K562 (cell line): ENCODE measurements at regions not wholly inside any gene's neighbourhood (a gene's known extent, or its start where the extent isn't known, plus 50 kb on each side); places are given as distances from the start of the nearest gene placed in this dataset.

Experiments used
- ATAC-seq: fragments of 200-7000 bp; cut with Tn5 transposase; 3 replicates; pipeline ENCODE4 v1.9.1; 2020; ENCODE audit warnings: moderate library complexity
- BruUV-seq: library from RNA; stranded (reverse); fragments of 400-500 nt; replicated peaks from 2 replicates; lab custom pipeline; 2021; lab: Mats Ljungman, UMichigan
- CTCF ChIA-PET: fragments of 300-600 bp; formaldehyde crosslinking; extraction: SDS; loops from one replicate; lab custom pipeline; 2021; ENCODE audit warnings: low intra/inter-chr PET ratio; lab: Yijun Ruan, JAX
- POLR2A ChIA-PET: fragments of 300-600, 350-650 bp; sonication (Branson Sonifier 250); formaldehyde crosslinking; extraction: SDS; loops from one replicate; lab custom pipeline; 2021; ENCODE audit warnings: antibody characterized with exemption, inconsistent platforms; lab: Yijun Ruan, JAX
- DNase-seq, 4 experiments: peaks; one replicate each; pipeline versions ENCODE4 v3.0.0 to v3.0.0-alpha.2; 2011 to 2018; ENCODE audit warnings: low spot score in 3 of 4, mixed read lengths in 3 of 4; ENCODE audit errors: extremely low read depth in 1 of 4
- FAIRE-seq: peaks from 2 replicates; lab custom pipeline; 2011; peaks lifted over from hg19 to GRCh38; lab: Jason Lieb, UNC
- H2AFZ ChIP-seq: 2 replicates; pipeline ENCODE4 v1.6.0; 2011; ENCODE audit warnings: low read depth, low read length, control low read depth, inconsistent platforms
- H3K27ac ChIP-seq: fragments of 200-600 bp; 3 replicates; pipeline ENCODE4 v1.8.0; 2011; ENCODE audit warnings: low read depth, mild to moderate bottlenecking, control low read depth, inconsistent platforms, low read length, moderate library complexity, mixed read lengths; ENCODE audit errors: extremely low read depth
- H3K27me3 ChIP-seq, 2 experiments: fragments of 300-600 bp in 1 of 2; 2 replicates in 1 of 2; 3 replicates in 1 of 2; pipeline versions ENCODE4 v1.6.0 to v1.8.0; 2011; ENCODE audit warnings: inconsistent platforms in 2 of 2, low read length in 2 of 2, mild to moderate bottlenecking in 1 of 2, mixed read lengths in 1 of 2, moderate library complexity in 1 of 2; ENCODE audit not compliant: control insufficient read depth in 2 of 2, insufficient read depth in 2 of 2
- H3K36me3 ChIP-seq: fragments of 300-600 bp; 3 replicates; pipeline ENCODE4 v1.8.0; 2011; ENCODE audit warnings: mild to moderate bottlenecking, low read length, inconsistent platforms; ENCODE audit not compliant: control insufficient read depth, insufficient read depth
- H3K4me1 ChIP-seq, 2 experiments: fragments of 200-600 bp in 1 of 2; replicated peaks in 1 of 2; 2 replicates in 1 of 2; 3 replicates in 1 of 2; pipeline versions ENCODE4 v1.5.1 to v1.8.0; 2011; ENCODE audit warnings: inconsistent platforms in 2 of 2, low read length in 2 of 2, mild to moderate bottlenecking in 1 of 2, mixed read lengths in 1 of 2, moderate library complexity in 1 of 2; ENCODE audit not compliant: control insufficient read depth in 2 of 2, insufficient read depth in 2 of 2
- H3K4me2 ChIP-seq: 2 replicates; pipeline ENCODE4 v1.6.1; 2011; ENCODE audit warnings: low read length, control low read depth, inconsistent platforms, mixed read lengths; ENCODE audit not compliant: insufficient read depth
- H3K4me3 ChIP-seq: fragments of 200-600 bp; sonication (generic), shearing (Covaris generic); 2 replicates; pipeline ENCODE4 v1.5.1; 2016; ENCODE audit warnings: control low read depth, inconsistent platforms
- H3K79me2 ChIP-seq: fragments of 200-600 bp; 3 replicates; pipeline ENCODE4 v1.8.0; 2011; ENCODE audit warnings: low read length, inconsistent platforms; ENCODE audit not compliant: control insufficient read depth, insufficient read depth
- H3K9ac ChIP-seq, 2 experiments: 2 replicates each; pipeline versions ENCODE4 v1.6.0 to v1.6.1; 2011; ENCODE audit warnings: low read depth in 2 of 2, low read length in 2 of 2, control low read depth in 1 of 2, inconsistent platforms in 1 of 2, mild to moderate bottlenecking in 1 of 2, mixed read lengths in 1 of 2; ENCODE audit not compliant: insufficient read depth in 1 of 2
- H3K9me1 ChIP-seq: one replicate; pipeline ENCODE4 v1.6.0; 2011; ENCODE audit warnings: inconsistent platforms, mild to moderate bottlenecking, low read length, moderate library complexity; ENCODE audit not compliant: control insufficient read depth, insufficient read depth
- H3K9me3 ChIP-seq: replicated peaks from 2 replicates; pipeline ENCODE4 v1.5.1; 2011; ENCODE audit warnings: low read depth, low read length, inconsistent platforms; ENCODE audit not compliant: control insufficient read depth, insufficient read depth
- H4K20me1 ChIP-seq: replicated peaks from 2 replicates; pipeline ENCODE4 v1.6.1; 2011; ENCODE audit warnings: low read length, inconsistent platforms, mixed read lengths; ENCODE audit not compliant: control insufficient read depth, insufficient read depth
- CC2D1A ChIP-seq: fragments of 450-650 bp; IDR thresholded peaks from 2 replicates; pipeline ENCODE4 v1.6.1; 2017; ENCODE audit warnings: mild to moderate bottlenecking
- KDM1A ChIP-seq, 2 experiments: fragments of 450-650 bp; IDR thresholded peaks; 2 replicates each; pipeline ENCODE4 v1.6.1; 2016; ENCODE audit warnings: mild to moderate bottlenecking in 2 of 2
- KLF10 ChIP-seq: fragments of 250-450 bp; sonication (Bioruptor Pico); IDR thresholded peaks from 2 replicates; pipeline ENCODE4 v1.6.1; 2021; ENCODE audit warnings: matching md5 sums
- NR0B1 ChIP-seq: fragments of 450-650 bp; IDR thresholded peaks from one replicate; pipeline ENCODE4 v1.6.1; 2018; ENCODE audit warnings: mild to moderate bottlenecking, moderate library complexity; ENCODE audit not compliant: partially characterized antibody
- PKNOX1 ChIP-seq: fragments of 450-650 bp; IDR thresholded peaks from 2 replicates; pipeline ENCODE4 v1.6.1; 2016
- SIRT6 ChIP-seq: IDR thresholded peaks from one replicate; pipeline ENCODE4 v1.6.1; 2012; ENCODE audit warnings: low read depth, mild to moderate bottlenecking, control low read depth, inconsistent platforms, low read length, moderate library complexity
- SNRNP70 ChIP-seq: fragments of 200-400 bp; formaldehyde crosslinking; optimal IDR thresholded peaks from 2 replicates; pipeline ENCODE3; 2017; ENCODE audit warnings: low read depth, low read length
- SOX6 ChIP-seq: fragments of 450-650 bp; IDR thresholded peaks from 2 replicates; pipeline ENCODE4 v1.6.1; 2014; ENCODE audit warnings: mild to moderate bottlenecking
- STAG1 ChIP-seq: sonication (generic); formaldehyde crosslinking; IDR thresholded peaks from 2 replicates; pipeline ENCODE4 v1.5.0; 2020; ENCODE audit warnings: missing genetic modification reagents, borderline replicate concordance
- TAF1 ChIP-seq: IDR thresholded peaks from 2 replicates; pipeline ENCODE4 v1.6.1; 2011; ENCODE audit warnings: mild to moderate bottlenecking, low read length, moderate library complexity; ENCODE audit not compliant: insufficient read depth, control insufficient read depth, severe bottlenecking; ENCODE audit errors: extremely low read depth
- ZBTB7A ChIP-seq: IDR thresholded peaks from 2 replicates; pipeline ENCODE4 v1.6.1; 2011; ENCODE audit warnings: low read depth, mild to moderate bottlenecking, low read length, moderate library complexity, borderline replicate concordance; ENCODE audit not compliant: control insufficient read depth
- ZNF124 ChIP-seq: sonication (generic); formaldehyde crosslinking; IDR thresholded peaks from 2 replicates; pipeline ENCODE4 v1.8.1; 2022; ENCODE audit warnings: missing genetic modification reagents
- ZNF583 ChIP-seq: fragments of 250-450 bp; sonication (Bioruptor Pico); IDR thresholded peaks from 2 replicates; pipeline ENCODE4 v1.4.0; 2020
- ZNF644 ChIP-seq: fragments of 200-800 bp; sonication (Bioruptor generic); IDR thresholded peaks from 2 replicates; pipeline ENCODE4 v1.6.1; 2016; ENCODE audit warnings: low read depth, missing genetic modification characterization, missing compliant biosample characterization
- ZNF77 ChIP-seq: fragments of 250-450 bp; sonication (Bioruptor Pico); IDR thresholded peaks from 2 replicates; pipeline ENCODE4 v1.5.0; 2020
- ZNF830 ChIP-seq: fragments of 250-450 bp; sonication (Bioruptor Pico); IDR thresholded peaks from 2 replicates; pipeline ENCODE4 v1.5.0; 2021; ENCODE audit warnings: mild to moderate bottlenecking
- WGBS: fragments of 100-300 bp; shearing (Covaris generic); methylation state at CpG from one replicate; pipeline ENCODE4 v1.1.6; 2016; ENCODE audit warnings: low coverage, mixed read lengths; ENCODE audit not compliant: insufficient coverage; ENCODE audit errors: missing lambda C conversion rate; 5-methylcytosine and 5-hydroxymethylcytosine counted together
- in situ Hi-C: fragments of 300-500 bp; cut with MboI; formaldehyde crosslinking; loops from 4 replicates; pipeline ENCODE4 v1.15.0; 2018; ENCODE audit warnings: inconsistent platforms, mixed read lengths
- intact Hi-C: fragments of 100-400 bp; cut with micrococcal nuclease; formaldehyde crosslinking; loops from 2 replicates; pipeline ENCODE4 v1.14.2; 2022
- TF ChIP-seq, protein P1 (sequence below): fragments of 450-650 bp; formaldehyde crosslinking; IDR thresholded peaks from 2 replicates; pipeline ENCODE4 v1.4.0; 2020; ENCODE audit warnings: mild to moderate bottlenecking, moderate library complexity
- TF ChIP-seq, protein P2 (sequence below): fragments of 450-650 bp; formaldehyde crosslinking; IDR thresholded peaks from 2 replicates; pipeline ENCODE4 v1.4.0; 2022; ENCODE audit warnings: mild to moderate bottlenecking, moderate library complexity

DNA sequence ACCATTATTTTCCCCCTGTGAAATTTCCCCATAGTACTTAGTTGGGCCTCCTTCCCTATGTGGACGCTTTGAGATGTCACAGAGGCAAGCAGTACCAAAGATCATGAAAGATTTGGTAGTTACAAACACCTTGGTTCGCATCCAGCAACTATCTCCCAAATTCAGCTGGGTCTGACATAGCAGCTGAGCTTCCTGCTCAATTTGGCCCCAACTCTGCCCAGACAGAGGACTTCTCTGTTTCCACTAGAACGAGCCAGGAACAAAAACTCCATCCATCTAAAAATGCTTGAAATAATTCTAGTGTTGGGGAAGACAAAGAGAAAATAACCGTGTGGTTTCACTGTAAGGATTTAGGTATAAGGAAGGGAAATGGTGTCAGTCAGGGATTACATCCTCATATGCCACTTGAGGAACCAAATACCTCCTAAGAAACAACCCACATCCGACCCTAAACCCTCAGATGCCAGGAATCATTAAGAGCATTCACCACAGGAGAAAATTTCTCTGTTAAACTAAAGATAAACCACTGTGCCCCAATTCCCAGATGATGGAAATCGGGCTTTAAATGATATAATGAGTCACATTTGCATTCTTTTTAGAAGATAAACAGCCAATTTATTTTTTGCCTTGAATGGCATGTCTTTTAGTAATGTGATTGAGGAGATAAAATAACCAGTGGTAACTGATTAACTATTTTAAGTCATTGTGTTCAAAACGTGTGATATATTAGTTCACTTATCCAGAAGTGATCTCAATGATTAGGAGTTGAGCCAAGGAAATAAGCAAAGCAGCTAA, 103.7 kb upstream of the IFNG-AS1 start:
- WGBS: 0% methylated on average over 7 of the region's 7 CpGs
- H3K79me2 ChIP-seq: no peaks in the 10 kb centered on the region
- no peaks in the 10 kb centered on the region for H3K9me1 ChIP-seq
- no peak overlapping the region for H3K4me3 ChIP-seq
- H3K9me3 ChIP-seq: no peaks in the 10 kb centered on the region
- ATAC-seq (no peak), FAIRE-seq (no peak), DNase-seq (no peak)
- H3K4me1 ChIP-seq: no peaks in the 10 kb centered on the region
- CTCF ChIA-PET: no interaction called here
- H3K27me3 ChIP-seq: no peaks in the 10 kb centered on the region
- H3K36me3 ChIP-seq: no peaks in the 10 kb centered on the region
- in situ Hi-C loops: no loop called here
- no peak overlapping the region for H3K27ac ChIP-seq
- POLR2A ChIA-PET: no interaction called here
- intact Hi-C loops: no loop called here
- no peak overlapping the region for H3K9ac ChIP-seq
- H2AFZ ChIP-seq: no peak overlapping the region
- H4K20me1 ChIP-seq: no peaks in the 10 kb centered on the region
- BruUV-seq: no TSS peak
- H3K4me2 ChIP-seq: no peak overlapping the region
- TF ChIP-seq, protein P1, sequence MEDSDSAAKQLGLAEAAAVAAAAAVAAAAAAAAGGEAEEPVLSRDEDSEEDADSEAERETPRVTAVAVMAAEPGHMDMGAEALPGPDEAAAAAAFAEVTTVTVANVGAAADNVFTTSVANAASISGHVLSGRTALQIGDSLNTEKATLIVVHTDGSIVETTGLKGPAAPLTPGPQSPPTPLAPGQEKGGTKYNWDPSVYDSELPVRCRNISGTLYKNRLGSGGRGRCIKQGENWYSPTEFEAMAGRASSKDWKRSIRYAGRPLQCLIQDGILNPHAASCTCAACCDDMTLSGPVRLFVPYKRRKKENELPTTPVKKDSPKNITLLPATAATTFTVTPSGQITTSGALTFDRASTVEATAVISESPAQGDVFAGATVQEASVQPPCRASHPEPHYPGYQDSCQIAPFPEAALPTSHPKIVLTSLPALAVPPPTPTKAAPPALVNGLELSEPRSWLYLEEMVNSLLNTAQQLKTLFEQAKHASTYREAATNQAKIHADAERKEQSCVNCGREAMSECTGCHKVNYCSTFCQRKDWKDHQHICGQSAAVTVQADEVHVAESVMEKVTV: no peak
- TF ChIP-seq ZNF77 (CRISPR knock-in tag) (no peak), SOX6 (no peak), KLF10 (no peak), CC2D1A (no peak), ZBTB7A (no peak), ZNF124 (CRISPR knock-in tag) (no peak), PKNOX1 (no peak), ZNF644 (tag) (no peak), ZNF830 (CRISPR knock-in tag) (no peak), TAF1 (no peak), ZNF583 (CRISPR knock-in tag) (no peak), STAG1 (CRISPR knock-in tag) (no peak), NR0B1 (no peak), SNRNP70 (no peak), KDM1A (IDR thresholded peaks at IDR 0.05) (no peak), SIRT6 (no peak)
- TF ChIP-seq, protein P2, sequence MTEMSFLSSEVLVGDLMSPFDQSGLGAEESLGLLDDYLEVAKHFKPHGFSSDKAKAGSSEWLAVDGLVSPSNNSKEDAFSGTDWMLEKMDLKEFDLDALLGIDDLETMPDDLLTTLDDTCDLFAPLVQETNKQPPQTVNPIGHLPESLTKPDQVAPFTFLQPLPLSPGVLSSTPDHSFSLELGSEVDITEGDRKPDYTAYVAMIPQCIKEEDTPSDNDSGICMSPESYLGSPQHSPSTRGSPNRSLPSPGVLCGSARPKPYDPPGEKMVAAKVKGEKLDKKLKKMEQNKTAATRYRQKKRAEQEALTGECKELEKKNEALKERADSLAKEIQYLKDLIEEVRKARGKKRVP: no peak
